AG10803 (cell line): ENCODE measurements at regions not wholly inside any gene's neighbourhood (a gene's known extent, or its start where the extent isn't known, plus 50 kb on each side); places are given as distances from the start of the nearest gene placed in this dataset.

Experiments
- DNase-seq: peaks from one replicate; pipeline ENCODE4 v3.0.0; 2010; ENCODE audit warnings: low read depth
- H3K4me3 ChIP-seq: 2 replicates; pipeline ENCODE4 v1.5.1; 2011; ENCODE audit warnings: mild to moderate bottlenecking, low read length, control low read depth
- TF ChIP-seq, protein P1 (sequence below): conservative IDR thresholded peaks from 2 replicates; pipeline ENCODE4 v1.5.1; 2011; ENCODE audit warnings: mild to moderate bottlenecking, low read length, control low read depth, inconsistent platforms

DNA sequence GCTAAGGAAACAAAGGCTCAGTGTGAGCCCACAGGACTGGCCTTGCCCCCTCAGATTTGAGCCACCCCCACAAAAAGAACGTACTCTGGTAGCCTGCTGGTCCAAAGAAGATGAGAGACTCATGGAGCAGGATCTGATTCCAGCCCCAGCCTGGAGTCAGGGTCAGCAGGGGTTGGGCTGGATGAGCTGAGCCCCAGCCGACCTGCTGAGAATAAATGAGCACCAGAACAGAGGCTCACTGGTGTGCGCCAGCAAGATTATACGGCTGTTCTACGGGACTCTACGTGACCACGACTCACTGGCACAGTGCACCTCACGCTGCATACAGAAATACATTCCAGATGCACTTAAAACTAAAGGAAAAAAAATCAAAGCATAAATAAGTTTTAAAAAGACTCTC is 186.0 kb upstream of the RPL38 start:
- no peak overlapping the region for H3K4me3 ChIP-seq
- no peak for DNase-seq
- TF ChIP-seq, protein P1, sequence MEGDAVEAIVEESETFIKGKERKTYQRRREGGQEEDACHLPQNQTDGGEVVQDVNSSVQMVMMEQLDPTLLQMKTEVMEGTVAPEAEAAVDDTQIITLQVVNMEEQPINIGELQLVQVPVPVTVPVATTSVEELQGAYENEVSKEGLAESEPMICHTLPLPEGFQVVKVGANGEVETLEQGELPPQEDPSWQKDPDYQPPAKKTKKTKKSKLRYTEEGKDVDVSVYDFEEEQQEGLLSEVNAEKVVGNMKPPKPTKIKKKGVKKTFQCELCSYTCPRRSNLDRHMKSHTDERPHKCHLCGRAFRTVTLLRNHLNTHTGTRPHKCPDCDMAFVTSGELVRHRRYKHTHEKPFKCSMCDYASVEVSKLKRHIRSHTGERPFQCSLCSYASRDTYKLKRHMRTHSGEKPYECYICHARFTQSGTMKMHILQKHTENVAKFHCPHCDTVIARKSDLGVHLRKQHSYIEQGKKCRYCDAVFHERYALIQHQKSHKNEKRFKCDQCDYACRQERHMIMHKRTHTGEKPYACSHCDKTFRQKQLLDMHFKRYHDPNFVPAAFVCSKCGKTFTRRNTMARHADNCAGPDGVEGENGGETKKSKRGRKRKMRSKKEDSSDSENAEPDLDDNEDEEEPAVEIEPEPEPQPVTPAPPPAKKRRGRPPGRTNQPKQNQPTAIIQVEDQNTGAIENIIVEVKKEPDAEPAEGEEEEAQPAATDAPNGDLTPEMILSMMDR, result no peak

DNA sequence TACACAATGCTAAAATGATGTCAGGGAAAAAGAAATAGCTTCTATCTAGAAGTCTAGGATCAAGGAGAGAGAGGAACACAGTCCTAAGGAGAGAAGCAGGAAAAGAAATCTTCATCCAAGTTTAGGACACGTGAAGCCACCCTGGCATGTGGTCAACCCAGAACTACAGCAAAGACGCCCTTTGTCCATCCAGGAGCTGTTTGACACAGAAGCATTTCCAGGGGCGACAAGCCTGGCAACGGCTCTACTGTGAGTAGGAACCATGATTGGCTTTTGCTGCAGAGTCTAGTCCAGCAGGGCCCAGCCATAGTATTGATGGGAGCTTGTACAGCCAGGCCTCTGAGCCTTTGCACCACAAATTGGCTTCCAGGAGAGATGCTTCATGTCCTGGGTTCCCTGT is 185.4 kb upstream of the RPL38 start:
- no peak for DNase-seq
- TF ChIP-seq, protein P1, result no peak
- H3K4me3 ChIP-seq, result no peak overlapping the region

DNA sequence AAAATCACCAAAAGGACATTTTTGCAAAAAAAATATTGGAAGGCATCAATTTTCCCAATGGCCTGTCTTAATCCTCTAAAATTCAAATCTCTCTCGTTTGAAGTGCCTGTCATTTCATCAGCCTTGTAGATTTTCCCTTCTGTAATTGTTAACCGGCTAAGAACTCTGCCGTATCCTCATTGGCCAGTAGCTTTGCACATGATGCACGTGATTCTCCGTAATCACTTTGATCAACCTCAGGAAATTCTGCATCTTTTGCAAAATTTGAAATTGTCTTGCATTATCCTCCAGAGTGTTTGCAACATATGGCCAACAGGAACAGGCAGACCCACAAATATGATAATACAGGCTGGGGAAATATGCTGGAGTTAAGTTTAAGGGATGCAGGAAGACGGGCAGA is 184.2 kb upstream of the RPL38 start:
- no peak for DNase-seq
- TF ChIP-seq, protein P1, result no peak
- no peak overlapping the region for H3K4me3 ChIP-seq

DNA sequence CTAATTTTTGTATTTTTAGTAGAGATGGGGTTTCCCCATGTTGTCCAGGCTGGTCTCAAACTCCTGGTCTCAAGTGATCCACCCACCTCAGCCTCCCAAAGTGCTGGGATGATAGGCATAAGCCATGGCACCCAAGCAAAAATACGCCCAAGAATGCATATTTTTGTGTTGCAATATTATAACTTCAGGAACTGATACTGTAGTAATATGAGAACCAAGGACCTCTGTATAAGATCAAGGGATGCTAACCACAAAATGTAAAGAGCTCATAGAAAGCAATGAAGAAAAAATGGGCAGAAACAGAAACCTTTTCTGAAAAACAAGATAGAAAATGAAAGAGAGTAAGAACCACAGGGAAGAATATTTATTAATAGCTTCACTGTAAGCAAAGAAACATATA is 183.6 kb upstream of the RPL38 start:
- TF ChIP-seq, protein P1, result no peak
- no peak overlapping the region for H3K4me3 ChIP-seq
- no peak for DNase-seq

DNA sequence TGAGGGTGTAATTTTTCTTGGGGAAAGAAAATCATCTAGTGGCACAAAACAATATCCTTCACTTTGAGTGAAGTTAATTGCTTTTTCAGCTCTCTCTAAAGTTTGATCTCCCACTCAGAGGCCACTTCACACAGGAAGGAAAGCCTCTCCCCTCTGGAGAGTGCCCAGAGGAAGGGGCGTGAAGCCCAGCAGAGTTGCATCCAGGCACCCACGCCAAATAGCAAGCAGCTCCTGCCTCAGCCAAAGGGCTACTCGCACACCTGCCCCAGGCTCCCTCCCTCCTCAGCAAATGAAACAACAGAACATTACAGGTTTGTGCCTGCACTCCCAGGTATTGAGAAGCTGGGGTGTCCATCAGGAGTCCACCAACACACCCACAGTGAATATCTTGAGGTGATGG is 183.0 kb upstream of the RPL38 start:
- TF ChIP-seq, protein P1, result no peak
- H3K4me3 ChIP-seq, result no peak overlapping the region
- DNase-seq, result no peak

DNA sequence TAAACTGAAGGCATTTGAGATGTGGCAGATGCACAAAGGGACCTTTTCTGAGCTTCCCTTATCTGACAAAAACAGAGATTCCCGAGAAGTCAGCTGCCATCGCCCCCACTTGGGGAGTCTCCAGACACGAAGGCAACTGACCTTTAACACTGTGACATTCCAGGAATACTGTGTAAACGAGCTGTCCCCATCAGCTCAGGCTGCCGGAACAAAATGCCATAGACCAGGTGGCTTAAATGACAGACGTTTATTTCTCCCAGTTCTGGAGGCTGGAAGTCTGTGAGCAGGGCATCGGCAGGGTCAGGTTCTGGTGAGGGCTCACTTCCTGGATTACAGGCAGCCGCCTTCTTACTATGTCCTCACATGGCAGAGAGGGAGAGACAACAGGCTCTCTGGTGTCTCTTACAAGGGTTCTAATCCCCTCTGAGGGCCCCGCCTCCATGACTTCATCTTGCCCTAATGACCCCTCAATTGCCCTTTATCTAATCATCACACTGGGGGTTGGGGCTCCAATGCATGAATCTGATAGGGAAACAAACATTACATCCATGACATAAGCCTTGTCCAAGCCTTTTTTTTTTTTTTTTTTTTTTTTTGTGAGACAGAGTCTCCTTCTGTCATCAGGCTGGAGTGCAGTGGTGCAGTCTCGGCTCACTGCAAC is 178.5 kb upstream of the RPL38 start:
- DNase-seq, result no peak
- TF ChIP-seq, protein P1, result no peak
- no peak overlapping the region for H3K4me3 ChIP-seq

DNA sequence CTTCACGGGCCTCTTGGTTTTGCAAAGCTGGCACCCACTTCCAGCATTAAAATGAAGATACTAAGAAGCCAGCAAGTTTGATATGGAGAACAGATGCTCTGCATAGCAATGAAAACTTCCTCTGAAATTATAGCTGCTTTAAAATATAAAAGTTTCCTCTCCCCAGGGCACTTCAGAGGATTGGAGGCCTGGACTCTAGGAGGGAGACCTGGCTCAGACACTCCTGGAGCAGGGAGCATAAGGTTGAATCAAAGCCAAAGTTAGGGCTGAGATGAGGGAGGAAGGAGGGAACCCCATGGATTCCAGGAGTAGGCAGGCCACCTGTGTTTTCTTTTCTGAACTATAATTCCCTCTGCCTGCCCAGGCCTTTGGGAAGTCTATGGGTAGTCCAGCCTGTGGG is 176.0 kb upstream of the RPL38 start:
- DNase-seq, result no peak
- TF ChIP-seq, protein P1, result no peak
- no peak overlapping the region for H3K4me3 ChIP-seq
